Mucosa of descending colon (tissue), 3 donors: ENCODE measurements at regions not wholly inside any gene's neighbourhood (a gene's known extent, or its start where the extent isn't known, plus 50 kb on each side); places are given as distances from the start of the nearest gene placed in this dataset.

Experiments
- ATAC-seq: fragments of 200-7000 bp; cut with Tn5 transposase; one replicate; pipeline ENCODE4 v1.9.1; 2020; ENCODE audit warnings: mild to moderate bottlenecking, moderate library complexity
- DNase-seq, 3 donors: peaks; one replicate each; pipeline ENCODE4 v3.0.0-alpha.2; 2020
- H3K36me3 ChIP-seq: fragments of 200-600 bp; one replicate; pipeline ENCODE4 v1.8.0; 2021; ENCODE audit warnings: low read depth, mild to moderate bottlenecking
- H3K4me1 ChIP-seq: fragments of 200-600 bp; one replicate; pipeline ENCODE4 v1.8.0; 2021; ENCODE audit warnings: low read depth, mild to moderate bottlenecking
- H3K4me3 ChIP-seq: fragments of 200-600 bp; one replicate; pipeline ENCODE4 v1.8.0; 2021; ENCODE audit warnings: mild to moderate bottlenecking
- H3K9me3 ChIP-seq: fragments of 200-600 bp; one replicate; pipeline ENCODE4 v1.8.0; 2021; ENCODE audit warnings: mild to moderate bottlenecking
- CTCF ChIP-seq: fragments of 200-600 bp; IDR thresholded peaks from one replicate; pipeline ENCODE4 v1.8.0; 2022; ENCODE audit warnings: antibody characterized with exemption, mild to moderate bottlenecking
- intact Hi-C, 2 donors: fragments of 100-400 bp; cut with DNase I in 1 of 2; cut with micrococcal nuclease in 1 of 2; formaldehyde crosslinking; loops; one replicate each; pipeline versions ENCODE4 v1.11.0 to v1.11.1; 2022; cut with DNase I, micrococcal nuclease
- donor health status: DM: no; HTN: no; CAD: no; lungs with moderate emphysema.
- donor health status: DM: no; HTN: no; CAD: no.
- donor health status: DM: no; HTN: yes; CAD: no.

GRCh38 chr1:194795917-194796593 lies 1609.6 kb upstream of the B3GALT2 start:
- DNase-seq (no peak), ATAC-seq (no peak)

GRCh38 chr1:194787001-194787400 lies 1600.6 kb upstream of the B3GALT2 start:
- intact Hi-C loops, result no loop called here
- Histone ChIP-seq H3K4me1 (no peaks in the 10 kb centered on the region), H3K9me3 (no peaks in the 10 kb centered on the region), H3K36me3 (no peaks in the 10 kb centered on the region), H3K4me3 (no peak overlapping the region)
- ATAC-seq, result no peak
- DNase-seq, result no peak
- no peak for TF ChIP-seq CTCF

More at GRCh38 chr1:194795917-194796593, 1609.6 kb upstream of the B3GALT2 start:
- H3K4me1 ChIP-seq, result no peaks in the 10 kb centered on the region
- no peaks in the 10 kb centered on the region for H3K9me3 ChIP-seq
- intact Hi-C loops, result no loop called here
- no peak overlapping the region for H3K4me3 ChIP-seq
- no peaks in the 10 kb centered on the region for H3K36me3 ChIP-seq
- no peak for TF ChIP-seq CTCF

GRCh38 chr1:194786027-194786426 lies 1599.6 kb upstream of the B3GALT2 start:
- H3K9me3 ChIP-seq, result no peaks in the 10 kb centered on the region
- intact Hi-C loops, result no loop called here
- H3K4me1 ChIP-seq, result no peaks in the 10 kb centered on the region
- H3K4me3 ChIP-seq, result no peak overlapping the region
- TF ChIP-seq CTCF, result no peak
- H3K36me3 ChIP-seq, result no peaks in the 10 kb centered on the region
- ATAC-seq (no peak), DNase-seq (no peak)

GRCh38 chr1:194776657-194777056 lies 1590.2 kb upstream of the B3GALT2 start:
- Histone ChIP-seq H3K9me3 (no peaks in the 10 kb centered on the region), H3K36me3 (no peaks in the 10 kb centered on the region), H3K4me3 (no peak overlapping the region), H3K4me1 (no peaks in the 10 kb centered on the region)
- TF ChIP-seq CTCF, result no peak
- intact Hi-C loops, result no loop called here
- DNase-seq, result no peak
- ATAC-seq, result no peak

- no peak overlapping the region for H3K4me3 ChIP-seq
- no peak for ATAC-seq
- no peak for TF ChIP-seq CTCF
- H3K4me1 ChIP-seq, result no peaks in the 10 kb centered on the region
- intact Hi-C loops, result no loop called here
- no peaks in the 10 kb centered on the region for H3K36me3 ChIP-seq
- no peak for DNase-seq
- no peaks in the 10 kb centered on the region for H3K9me3 ChIP-seq
These were observed 1588.1 kb upstream of the B3GALT2 start for GRCh38 chr1:194774535-194774934.
